ENCODE measurements at regions not wholly inside any gene's neighbourhood (a gene's known extent, or its start where the extent isn't known, plus 50 kb on each side); places are given as distances from the start of the nearest gene placed in this dataset.

GRCh38 chr11:119530509-119530908 lies 107.5 kb upstream of the THY1 start:
- no peak for TF ChIP-seq CTCF (conservative IDR thresholded peaks at IDR 0.05 in 1 of 2, IDR thresholded peaks at IDR 0.05 in 1 of 2; ENCODE audit: extremely low read depth in 1 of 2, insufficient read depth in 1 of 2, low read depth in 1 of 2, low read length in 2 of 2)
- no peak for TF ChIP-seq EZH2 (IDR thresholded peaks at IDR 0.05; ENCODE audit: borderline replicate concordance, low read length)

Measured in mammary epithelial cell (primary cell).